SK-N-SH treated with all-trans-retinoic acid at 6 μM for 48 hours (cell line): ENCODE measurements at regions not wholly inside any gene's neighbourhood (a gene's known extent, or its start where the extent isn't known, plus 50 kb on each side); places are given as distances from the start of the nearest gene placed in this dataset.

Source experiments
- ATAC-seq: fragments of 200-7000 bp; cut with Tn5 transposase; 3 replicates; pipeline ENCODE4 v1.9.1; 2020; ENCODE audit warnings: mild to moderate bottlenecking, moderate library complexity
- ARNTL ChIP-seq: fragments of 450-650 bp; formaldehyde crosslinking; IDR thresholded peaks from 2 replicates; pipeline ENCODE4 v1.5.0; 2020; ENCODE audit warnings: low read depth, mild to moderate bottlenecking, moderate library complexity, borderline replicate concordance
- CREB5 ChIP-seq: fragments of 250-450 bp; sonication (Bioruptor Pico); IDR thresholded peaks from 2 replicates; pipeline ENCODE4 v1.5.1; 2020; ENCODE audit warnings: low read depth, mild to moderate bottlenecking, moderate library complexity
- CSDC2 ChIP-seq: fragments of 250-450 bp; sonication (Bioruptor Pico); IDR thresholded peaks from 2 replicates; pipeline ENCODE4 v1.5.0; 2020; ENCODE audit warnings: mild to moderate bottlenecking, moderate library complexity
- CSRNP3 ChIP-seq: fragments of 250-450 bp; sonication (Bioruptor Pico); IDR thresholded peaks from 2 replicates; pipeline ENCODE4 v1.5.1; 2021; ENCODE audit warnings: mild to moderate bottlenecking, moderate library complexity
- GLIS3 ChIP-seq: fragments of 250-450 bp; sonication (Bioruptor Pico); IDR thresholded peaks from 2 replicates; pipeline ENCODE4 v1.5.0; 2020; ENCODE audit warnings: mild to moderate bottlenecking, moderate library complexity
- ISL1 ChIP-seq: fragments of 250-450 bp; sonication (Bioruptor Pico); IDR thresholded peaks from 2 replicates; pipeline ENCODE4 v2.1.2; 2022; ENCODE audit warnings: mild to moderate bottlenecking, moderate library complexity
- OSR1 ChIP-seq: fragments of 250-450 bp; sonication (Bioruptor Pico); IDR thresholded peaks from 2 replicates; pipeline ENCODE4 v1.8.0; 2022; ENCODE audit warnings: moderate library complexity, mild to moderate bottlenecking, inconsistent platforms
- PPARA ChIP-seq: fragments of 250-450 bp; sonication (Bioruptor Pico); IDR thresholded peaks from 2 replicates; pipeline ENCODE4 v1.5.0; 2020; ENCODE audit warnings: mild to moderate bottlenecking, borderline replicate concordance
- RARB ChIP-seq: fragments of 250-450 bp; sonication (Bioruptor Pico); IDR thresholded peaks from 2 replicates; pipeline ENCODE4 v1.8.0; 2021; ENCODE audit warnings: mild to moderate bottlenecking, moderate library complexity
- SNAI2 ChIP-seq: fragments of 250-450 bp; sonication (Bioruptor Pico); IDR thresholded peaks from 2 replicates; pipeline ENCODE4 v1.5.0; 2020; ENCODE audit warnings: mild to moderate bottlenecking, moderate library complexity
- TCF4 ChIP-seq: fragments of 250-450 bp; sonication (Bioruptor Pico); IDR thresholded peaks from 2 replicates; pipeline ENCODE4 v1.8.0; 2021; ENCODE audit warnings: mild to moderate bottlenecking, moderate library complexity, borderline replicate concordance
- TOX ChIP-seq: fragments of 250-450 bp; sonication (Bioruptor Pico); IDR thresholded peaks from 2 replicates; pipeline ENCODE4 v1.8.0; 2021; ENCODE audit warnings: mild to moderate bottlenecking, moderate library complexity, borderline replicate concordance
- TSHZ2 ChIP-seq: fragments of 250-450 bp; sonication (Bioruptor Pico); IDR thresholded peaks from 2 replicates; pipeline ENCODE4 v1.5.0; 2020; ENCODE audit warnings: mild to moderate bottlenecking, moderate library complexity
- ZC3H10 ChIP-seq: fragments of 250-450 bp; sonication (Bioruptor Pico); IDR thresholded peaks from 2 replicates; pipeline ENCODE4 v1.5.1; 2021; ENCODE audit warnings: mild to moderate bottlenecking, moderate library complexity
- ZFP3 ChIP-seq: fragments of 250-450 bp; sonication (Bioruptor Pico); IDR thresholded peaks from 2 replicates; pipeline ENCODE4 v1.5.0; 2020; ENCODE audit warnings: mild to moderate bottlenecking, moderate library complexity
- ZFP30 ChIP-seq: fragments of 450-650 bp; formaldehyde crosslinking; IDR thresholded peaks from 2 replicates; pipeline ENCODE4 v1.5.0; 2022; ENCODE audit warnings: mild to moderate bottlenecking, moderate library complexity
- ZNF565 ChIP-seq: fragments of 450-650 bp; formaldehyde crosslinking; conservative IDR thresholded peaks from 2 replicates; pipeline ENCODE4 v1.5.0; 2020; ENCODE audit warnings: low read depth, mild to moderate bottlenecking, moderate library complexity
- ZNF70 ChIP-seq: fragments of 450-650 bp; formaldehyde crosslinking; IDR thresholded peaks from 2 replicates; pipeline ENCODE4 v1.5.0; 2020; ENCODE audit warnings: mild to moderate bottlenecking, moderate library complexity
- ZNF8 ChIP-seq: fragments of 450-650 bp; formaldehyde crosslinking; IDR thresholded peaks from 2 replicates; pipeline ENCODE4 v1.5.0; 2020; ENCODE audit warnings: mild to moderate bottlenecking, moderate library complexity
- TF ChIP-seq, protein P1 (sequence below): fragments of 250-450 bp; sonication (Bioruptor Pico); IDR thresholded peaks from 2 replicates; pipeline ENCODE4 v1.8.0; 2021; ENCODE audit warnings: low read depth, mild to moderate bottlenecking, moderate library complexity, borderline replicate concordance

DNA sequence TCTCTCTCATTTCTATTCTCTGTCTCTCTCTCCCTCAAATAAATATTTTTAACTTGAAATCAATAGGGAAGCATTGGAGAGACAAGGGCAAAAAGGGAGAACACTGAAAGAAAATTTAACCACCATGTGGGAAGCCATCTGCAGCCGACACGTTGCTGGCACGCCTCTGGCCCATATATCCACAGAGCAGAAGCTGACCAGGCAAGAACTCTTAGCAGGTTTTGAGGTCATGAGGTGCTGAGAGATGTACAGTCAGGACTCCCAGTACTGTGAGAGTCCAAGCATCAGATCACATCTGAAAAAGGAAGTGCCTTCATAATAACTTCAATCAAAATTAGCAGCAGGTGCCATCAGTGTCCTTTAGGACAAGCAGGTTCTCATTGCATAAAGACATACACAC is 156.6 kb downstream of the AKAIN1 start:
- TF ChIP-seq RARB (CRISPR knock-in tag) (no peak), ZNF565 (CRISPR knock-in tag) (no peak), CSRNP3 (CRISPR knock-in tag) (no peak), PPARA (no peak), TSHZ2 (CRISPR knock-in tag) (no peak), OSR1 (CRISPR knock-in tag) (no peak)

DNA sequence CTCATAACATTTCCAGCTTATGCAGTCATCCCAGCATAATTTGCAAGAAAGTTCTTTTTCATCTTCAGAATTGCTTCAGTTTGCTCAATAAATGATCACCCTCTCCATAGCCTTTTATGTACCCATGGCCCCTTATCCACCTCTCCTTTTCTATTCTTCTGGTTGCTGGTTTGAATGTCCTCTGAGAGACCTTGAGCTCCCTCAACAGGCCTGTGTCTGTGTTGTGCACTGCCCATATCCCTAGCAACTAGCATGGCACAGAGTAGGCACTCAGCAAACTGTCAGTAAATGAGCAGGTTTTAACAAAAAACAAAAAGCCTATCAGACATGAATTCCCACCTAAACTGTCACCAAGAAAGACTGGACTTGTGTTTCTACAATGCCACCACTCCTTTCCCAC is 160.5 kb downstream of the AKAIN1 start:
- TF ChIP-seq ZNF565 (CRISPR knock-in tag) (no peak), TCF4 (CRISPR knock-in tag) (no peak), CSRNP3 (CRISPR knock-in tag) (no peak), ISL1 (CRISPR knock-in tag) (no peak), ZFP30 (CRISPR knock-in tag) (no peak), OSR1 (CRISPR knock-in tag) (no peak), ZNF70 (no peak), PPARA (no peak)
- no peak for ATAC-seq

More for the DNA sequence above, 156.6 kb downstream of the AKAIN1 start:
- ATAC-seq = no peak

DNA sequence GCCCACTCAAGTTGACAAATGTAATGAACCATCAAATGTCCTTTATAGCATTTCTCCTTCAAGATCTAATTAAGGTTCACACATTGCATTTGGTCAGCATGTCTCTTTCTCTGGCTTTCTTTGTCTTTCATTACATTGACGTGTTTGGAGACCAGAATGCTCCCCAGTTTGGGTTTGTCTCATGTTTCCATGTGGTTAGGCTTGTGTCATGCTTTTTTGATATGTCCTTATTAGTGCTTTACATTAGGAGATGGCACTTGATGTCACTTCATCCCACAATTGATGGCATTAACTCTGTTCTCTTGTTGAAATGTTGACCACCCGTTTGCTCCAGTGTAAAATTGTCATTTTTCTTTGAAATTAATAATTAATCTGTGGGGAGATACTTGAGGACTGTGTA is 165.8 kb downstream of the AKAIN1 start:
- no peak for ATAC-seq
- TF ChIP-seq ZNF565 (CRISPR knock-in tag) = no peak
- no peak for TF ChIP-seq PPARA
- TF ChIP-seq CREB5 (CRISPR knock-in tag) = no peak
- no peak for TF ChIP-seq SNAI2
- no peak for TF ChIP-seq TOX (CRISPR knock-in tag)
- no peak for TF ChIP-seq TSHZ2 (CRISPR knock-in tag)
- TF ChIP-seq ZNF8 (CRISPR knock-in tag) = no peak
- TF ChIP-seq, protein P1, sequence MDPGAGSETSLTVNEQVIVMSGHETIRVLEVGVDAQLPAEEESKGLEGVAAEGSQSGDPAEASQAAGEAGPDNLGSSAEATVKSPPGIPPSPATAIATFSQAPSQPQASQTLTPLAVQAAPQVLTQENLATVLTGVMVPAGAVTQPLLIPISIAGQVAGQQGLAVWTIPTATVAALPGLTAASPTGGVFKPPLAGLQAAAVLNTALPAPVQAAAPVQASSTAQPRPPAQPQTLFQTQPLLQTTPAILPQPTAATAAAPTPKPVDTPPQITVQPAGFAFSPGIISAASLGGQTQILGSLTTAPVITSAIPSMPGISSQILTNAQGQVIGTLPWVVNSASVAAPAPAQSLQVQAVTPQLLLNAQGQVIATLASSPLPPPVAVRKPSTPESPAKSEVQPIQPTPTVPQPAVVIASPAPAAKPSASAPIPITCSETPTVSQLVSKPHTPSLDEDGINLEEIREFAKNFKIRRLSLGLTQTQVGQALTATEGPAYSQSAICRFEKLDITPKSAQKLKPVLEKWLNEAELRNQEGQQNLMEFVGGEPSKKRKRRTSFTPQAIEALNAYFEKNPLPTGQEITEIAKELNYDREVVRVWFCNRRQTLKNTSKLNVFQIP = no peak
- TF ChIP-seq ZFP3 (CRISPR knock-in tag) = no peak

GRCh38 chr18:5030636-5031035 is 166.4 kb downstream of the AKAIN1 start:
- no peak for ATAC-seq
- TF ChIP-seq GLIS3 (no peak), CSDC2 (no peak), ZFP3 (CRISPR knock-in tag) (no peak), ZC3H10 (CRISPR knock-in tag) (no peak), ARNTL (no peak), CSRNP3 (CRISPR knock-in tag) (no peak), OSR1 (CRISPR knock-in tag) (no peak), TCF4 (CRISPR knock-in tag) (no peak), RARB (CRISPR knock-in tag) (no peak), SNAI2 (no peak), ZNF70 (no peak), ZNF8 (CRISPR knock-in tag) (no peak), ZNF565 (CRISPR knock-in tag) (no peak)
- TF ChIP-seq, protein P1 = no peak
